C4-2B (cell line): ENCODE measurements at regions not wholly inside any gene's neighbourhood (a gene's known extent, or its start where the extent isn't known, plus 50 kb on each side); places are given as distances from the start of the nearest gene placed in this dataset.

Experiments used
- ZFX ChIP-seq: fragments of 450-650 bp; IDR thresholded peaks from 2 replicates; pipeline ENCODE4 v1.6.1; 2017
- TF ChIP-seq, protein P1 (sequence below): fragments of 450-650 bp; conservative IDR thresholded peaks from 2 replicates; pipeline ENCODE4 v1.5.1; 2017; ENCODE audit warnings: mild to moderate bottlenecking

DNA sequence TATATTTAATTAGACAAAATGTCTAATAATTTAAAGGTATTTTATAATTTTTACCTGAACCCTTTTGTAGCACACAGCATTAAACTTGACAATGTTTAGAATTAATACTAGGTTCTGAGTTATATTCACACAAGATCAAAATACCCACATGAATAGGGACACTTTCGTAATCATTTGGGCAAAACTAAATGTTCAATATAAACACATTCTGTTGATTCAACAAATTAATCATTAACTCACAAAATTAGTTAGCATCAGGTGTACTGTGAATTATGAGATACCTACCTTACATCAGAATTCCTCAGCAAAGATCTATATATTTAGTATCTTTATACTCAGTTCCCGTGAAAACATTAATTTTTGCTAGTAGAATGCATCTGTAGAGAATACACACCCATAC, 481.5 kb upstream of the MANEA start:
- TF ChIP-seq, protein P1, sequence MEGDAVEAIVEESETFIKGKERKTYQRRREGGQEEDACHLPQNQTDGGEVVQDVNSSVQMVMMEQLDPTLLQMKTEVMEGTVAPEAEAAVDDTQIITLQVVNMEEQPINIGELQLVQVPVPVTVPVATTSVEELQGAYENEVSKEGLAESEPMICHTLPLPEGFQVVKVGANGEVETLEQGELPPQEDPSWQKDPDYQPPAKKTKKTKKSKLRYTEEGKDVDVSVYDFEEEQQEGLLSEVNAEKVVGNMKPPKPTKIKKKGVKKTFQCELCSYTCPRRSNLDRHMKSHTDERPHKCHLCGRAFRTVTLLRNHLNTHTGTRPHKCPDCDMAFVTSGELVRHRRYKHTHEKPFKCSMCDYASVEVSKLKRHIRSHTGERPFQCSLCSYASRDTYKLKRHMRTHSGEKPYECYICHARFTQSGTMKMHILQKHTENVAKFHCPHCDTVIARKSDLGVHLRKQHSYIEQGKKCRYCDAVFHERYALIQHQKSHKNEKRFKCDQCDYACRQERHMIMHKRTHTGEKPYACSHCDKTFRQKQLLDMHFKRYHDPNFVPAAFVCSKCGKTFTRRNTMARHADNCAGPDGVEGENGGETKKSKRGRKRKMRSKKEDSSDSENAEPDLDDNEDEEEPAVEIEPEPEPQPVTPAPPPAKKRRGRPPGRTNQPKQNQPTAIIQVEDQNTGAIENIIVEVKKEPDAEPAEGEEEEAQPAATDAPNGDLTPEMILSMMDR, result no peak
- TF ChIP-seq ZFX, result no peak
